Astrocyte (in vitro differentiated cells and primary cell): ENCODE measurements at regions not wholly inside any gene's neighbourhood (a gene's known extent, or its start where the extent isn't known, plus 50 kb on each side); places are given as distances from the start of the nearest gene placed in this dataset.

ENCODE experiments used
- CTCF ChIP-seq: IDR thresholded peaks from 2 replicates; pipeline ENCODE4 v1.5.1; 2011; ENCODE audit warnings: low read depth, mild to moderate bottlenecking, inconsistent platforms, low read length, moderate library complexity; ENCODE audit not compliant: insufficient read depth
- EZH2 ChIP-seq: IDR thresholded peaks from 2 replicates; pipeline ENCODE4 v1.6.1; 2012; ENCODE audit warnings: mild to moderate bottlenecking, low read length, inconsistent platforms; ENCODE audit not compliant: insufficient read depth

- no peak for TF ChIP-seq CTCF
- TF ChIP-seq EZH2, result no peak
These were observed 1751.3 kb upstream of the WWC1 start for GRCh38 chr5:166540156-166540555.
